NCI-H1436 treated with DMSO at 0.1 percent for 48 hours (cell line): ENCODE measurements at regions not wholly inside any gene's neighbourhood (a gene's known extent, or its start where the extent isn't known, plus 50 kb on each side); places are given as distances from the start of the nearest gene placed in this dataset.
"Not testable (repeated sequence)": the region's sequence is repeated elsewhere in the genome, so short reads cannot be mapped to it uniquely, and the experiment has no call there.

ENCODE experiments used
- DNase-seq: peaks from one replicate; lab custom pipeline; 2025; lab: John Stamatoyannopoulos, UW

DNA sequence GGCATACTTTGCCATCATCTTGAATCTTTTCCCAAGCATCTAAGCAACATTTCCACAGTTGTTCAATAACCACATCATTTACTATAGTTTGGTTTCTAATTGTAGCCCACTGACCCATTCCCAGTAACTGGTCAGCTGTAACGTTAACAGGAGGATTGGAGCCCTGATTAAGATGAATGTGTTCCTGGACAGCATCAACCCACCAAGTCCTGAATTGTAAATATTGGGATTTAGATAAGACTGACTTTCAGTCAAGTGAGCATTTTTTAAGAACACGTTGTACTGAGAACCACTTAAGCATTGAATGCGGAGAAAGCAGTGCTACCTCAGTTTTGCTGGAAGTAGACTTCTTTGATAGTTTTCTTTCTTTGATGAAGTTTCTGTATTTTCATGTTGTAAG lies 53.3 kb upstream of the ARL4D start:
- not testable (repeated sequence) for DNase-seq

GRCh38 chr17:43344685-43345084 lies 54.1 kb upstream of the ARL4D start:
- no peak for DNase-seq

- DNase-seq = no peak
These were observed 56.3 kb upstream of the ARL4D start for GRCh38 chr17:43342589-43342890.

DNA sequence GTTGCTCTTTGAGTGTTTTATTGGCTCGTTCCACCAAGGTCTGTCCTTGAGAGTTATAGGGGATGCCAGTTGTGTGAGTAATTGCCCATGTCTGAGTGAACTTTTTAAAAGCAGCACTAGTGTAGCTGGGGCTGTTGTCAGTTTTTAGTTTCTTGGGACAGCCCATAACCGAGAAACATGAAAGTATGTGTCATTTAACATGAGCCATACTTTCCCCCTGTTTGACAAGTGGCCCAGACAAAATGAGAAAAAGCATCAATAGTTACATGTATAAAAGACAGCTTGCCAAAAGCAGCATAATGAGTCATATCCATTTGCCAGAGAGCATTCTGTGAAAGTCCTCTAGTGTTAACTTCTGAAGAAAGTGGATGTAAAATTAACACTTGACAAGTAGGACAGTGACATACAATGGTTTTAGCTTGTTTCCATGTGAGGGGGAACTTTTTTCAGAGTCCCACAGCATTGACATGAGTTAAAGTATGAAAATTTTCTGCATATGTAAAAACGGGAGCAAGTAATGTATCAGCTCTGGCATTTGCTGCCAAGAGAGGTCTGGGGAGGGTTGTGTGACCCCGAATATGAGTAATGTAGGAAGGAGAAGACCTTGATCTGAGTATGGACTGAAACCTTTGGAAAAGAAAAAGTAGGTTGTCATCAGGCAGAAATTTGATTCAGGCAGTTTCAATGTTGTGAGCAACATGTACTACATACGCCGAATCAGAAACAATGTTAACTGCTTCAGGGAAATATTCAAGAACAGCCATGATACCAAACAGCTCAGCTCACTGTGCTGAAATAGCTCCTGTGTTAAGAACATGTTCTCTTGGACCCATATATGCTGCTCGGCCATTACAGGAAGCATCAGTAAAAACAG lies 56.8 kb upstream of the ARL4D start:
- no peak for DNase-seq

- peak; percentile 29 for DNase-seq
These were observed 59.8 kb upstream of the ARL4D start for GRCh38 chr17:43338886-43339516.

DNA sequence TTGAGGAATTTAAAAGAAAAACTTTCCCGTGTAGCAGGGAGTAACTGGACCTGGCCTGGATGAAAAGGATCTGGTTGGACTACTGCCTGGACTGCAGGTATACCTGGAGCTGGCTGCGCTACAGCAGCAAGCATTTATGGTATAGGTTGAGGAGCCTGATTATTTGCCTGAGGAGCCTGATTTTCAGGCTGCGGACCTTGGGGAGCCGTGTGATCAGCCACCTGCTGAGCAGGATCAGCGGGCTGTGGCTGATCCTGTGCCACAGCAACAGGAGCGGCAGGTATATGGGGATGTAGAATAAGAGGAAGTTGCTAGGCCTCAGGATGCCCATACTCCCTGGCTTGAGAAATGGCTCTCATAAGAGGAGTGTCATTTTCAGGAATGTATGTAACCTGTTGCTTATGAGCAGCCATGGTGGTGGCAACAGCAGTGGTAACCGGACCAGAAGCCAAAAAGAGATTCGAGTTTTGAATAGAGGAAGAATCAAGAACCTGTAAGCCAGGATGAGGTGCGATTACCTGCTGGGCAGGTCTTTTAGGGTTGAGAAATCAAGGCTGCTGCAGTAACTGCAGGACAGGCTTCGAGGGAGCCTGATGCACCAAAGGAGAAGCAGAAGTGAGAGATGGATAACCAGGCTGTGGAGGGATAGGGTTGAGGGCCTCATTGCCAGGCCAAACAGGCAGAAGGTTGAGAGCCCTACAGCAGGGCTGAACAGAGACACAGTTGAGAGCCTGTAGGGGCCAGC lies 60.9 kb upstream of the ARL4D start:
- DNase-seq = no peak

DNA sequence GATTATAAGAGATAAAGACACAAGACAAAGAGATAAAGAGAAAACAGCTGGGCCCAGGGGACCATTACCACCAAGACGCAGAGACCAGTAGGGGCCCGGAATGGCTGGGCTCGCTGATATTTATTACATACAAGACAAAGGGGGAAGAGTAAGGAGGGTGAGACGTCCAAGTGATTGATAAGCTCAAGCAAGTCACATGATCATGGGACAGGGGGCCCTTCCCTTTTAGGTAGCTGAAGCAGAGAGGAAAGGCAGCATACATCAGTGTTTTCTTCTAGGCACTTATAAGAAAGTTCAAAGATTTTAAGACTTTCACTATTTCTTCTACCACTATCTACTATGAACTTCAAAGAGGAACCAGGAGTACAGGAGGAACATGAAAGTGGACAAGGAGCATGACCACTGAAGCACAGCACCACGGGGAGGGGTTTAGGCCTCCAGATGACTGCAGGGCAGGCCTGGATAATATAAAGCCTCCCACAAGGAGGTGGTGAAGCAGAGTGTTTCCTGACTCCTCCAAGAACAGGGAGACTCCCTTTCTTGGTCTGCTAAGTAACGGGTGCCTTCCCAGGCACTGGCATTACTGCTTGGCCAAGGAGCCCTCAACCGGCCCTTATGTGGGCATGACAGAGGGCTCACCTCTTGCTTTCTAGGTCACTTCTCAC lies 63.9 kb upstream of the ARL4D start:
- no peak for DNase-seq

GRCh38 chr17:43333433-43333943 lies 65.3 kb upstream of the ARL4D start:
- DNase-seq = no peak

DNA sequence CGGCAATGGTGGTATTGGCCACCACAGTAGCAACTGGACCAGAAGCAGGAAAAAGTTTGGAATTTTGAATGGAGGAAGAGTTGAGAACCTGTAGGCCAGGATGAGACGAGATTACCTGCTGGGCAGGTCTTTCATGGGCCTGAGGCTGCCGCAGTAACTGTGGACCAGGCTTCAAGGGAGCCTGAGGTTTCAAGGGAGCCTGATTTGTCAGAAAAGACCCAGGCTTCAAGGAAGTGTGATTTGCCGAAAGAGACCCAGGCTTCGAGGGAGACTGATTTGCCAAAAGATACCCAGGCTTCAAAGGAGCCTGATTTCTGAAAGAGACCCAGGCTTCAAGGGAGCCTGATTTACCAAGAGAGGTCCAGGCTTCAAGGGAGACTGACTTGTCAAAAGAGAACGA lies 66.6 kb upstream of the ARL4D start:
- DNase-seq = no peak

DNA sequence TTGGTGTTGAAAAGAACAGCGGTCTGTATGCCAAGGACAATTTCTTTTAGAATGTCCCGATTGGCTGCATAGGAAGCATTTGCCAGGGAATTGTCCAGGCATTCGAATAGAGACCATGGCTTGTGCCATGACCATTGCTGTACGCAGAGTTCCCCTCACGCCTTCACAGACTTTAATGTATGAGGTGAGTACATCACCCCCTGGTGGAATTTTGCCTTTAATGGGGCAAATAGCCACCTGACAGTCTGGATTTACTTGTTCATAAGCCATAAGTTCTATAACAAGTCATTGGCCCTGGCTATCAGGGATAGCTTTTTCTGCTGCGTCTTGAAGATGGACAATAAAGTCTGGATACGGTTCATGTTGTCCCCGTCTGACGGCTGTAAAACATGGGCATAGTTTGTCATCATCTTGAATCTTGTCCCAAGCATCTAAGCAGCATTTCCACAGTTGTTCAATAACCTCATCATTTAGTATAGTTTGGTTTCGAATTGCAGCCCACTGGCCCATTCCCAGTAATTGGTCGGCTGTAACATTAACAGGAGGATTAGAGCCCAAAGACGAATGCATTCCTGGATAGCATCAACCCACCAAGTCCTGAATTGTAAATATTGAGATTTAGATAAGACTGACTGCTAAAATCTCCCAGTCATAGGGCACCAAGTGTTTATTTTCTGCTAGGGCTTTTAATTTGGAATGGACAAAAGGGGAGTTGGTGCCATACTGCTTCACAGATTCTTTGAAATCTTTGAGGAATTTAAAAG lies 67.7 kb upstream of the ARL4D start:
- no peak for DNase-seq

DNA sequence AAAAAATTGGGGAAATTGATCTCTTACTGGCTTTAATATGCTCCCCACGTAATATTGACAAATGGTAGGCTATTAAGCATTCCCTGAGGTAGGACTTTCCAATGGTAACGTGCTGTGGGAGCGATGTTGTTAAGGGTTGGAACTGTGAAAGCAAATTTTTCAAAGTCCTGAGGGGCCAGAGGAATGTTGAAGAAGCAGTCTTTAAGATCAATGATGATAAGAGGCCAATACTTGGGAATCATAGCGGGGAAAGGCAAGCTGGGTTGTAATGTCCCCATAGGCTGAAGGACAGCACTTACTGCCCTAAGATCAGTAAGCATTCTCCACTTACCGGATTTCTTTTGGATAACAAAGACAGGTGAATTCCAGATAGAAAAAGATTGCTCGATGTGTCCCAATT lies 69.6 kb upstream of the ARL4D start:
- no peak for DNase-seq

DNA sequence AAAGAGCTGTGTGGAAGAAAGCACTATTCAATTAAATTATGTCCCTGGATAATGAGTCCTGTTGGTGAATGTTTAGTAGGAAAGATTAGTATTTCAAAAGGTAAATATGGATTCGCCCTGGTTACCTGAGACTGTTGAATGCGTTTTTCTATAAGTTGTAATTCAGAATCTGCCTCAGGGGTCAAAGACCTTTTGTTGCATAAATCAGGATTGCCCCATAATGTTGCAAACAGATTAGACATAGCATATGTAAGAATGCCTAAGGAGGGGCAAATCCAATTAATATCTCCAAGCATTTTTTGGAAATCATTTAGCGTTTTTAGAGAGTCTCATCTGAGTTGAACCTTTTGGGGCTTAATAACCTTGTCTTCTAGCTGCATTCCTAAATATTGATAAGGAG lies 70.1 kb upstream of the ARL4D start:
- no peak for DNase-seq

GRCh38 chr17:43327834-43328420 lies 70.9 kb upstream of the ARL4D start:
- DNase-seq = no peak

- DNase-seq = no peak
These were observed 71.4 kb upstream of the ARL4D start for GRCh38 chr17:43327421-43327820.

- DNase-seq = no peak
These were observed 72.1 kb upstream of the ARL4D start for GRCh38 chr17:43326490-43327275.

- no peak for DNase-seq
These were observed 74.4 kb upstream of the ARL4D start for GRCh38 chr17:43324205-43324893.

- no peak for DNase-seq
These were observed 79.3 kb upstream of the ARL4D start for GRCh38 chr17:43319293-43320124.

DNA sequence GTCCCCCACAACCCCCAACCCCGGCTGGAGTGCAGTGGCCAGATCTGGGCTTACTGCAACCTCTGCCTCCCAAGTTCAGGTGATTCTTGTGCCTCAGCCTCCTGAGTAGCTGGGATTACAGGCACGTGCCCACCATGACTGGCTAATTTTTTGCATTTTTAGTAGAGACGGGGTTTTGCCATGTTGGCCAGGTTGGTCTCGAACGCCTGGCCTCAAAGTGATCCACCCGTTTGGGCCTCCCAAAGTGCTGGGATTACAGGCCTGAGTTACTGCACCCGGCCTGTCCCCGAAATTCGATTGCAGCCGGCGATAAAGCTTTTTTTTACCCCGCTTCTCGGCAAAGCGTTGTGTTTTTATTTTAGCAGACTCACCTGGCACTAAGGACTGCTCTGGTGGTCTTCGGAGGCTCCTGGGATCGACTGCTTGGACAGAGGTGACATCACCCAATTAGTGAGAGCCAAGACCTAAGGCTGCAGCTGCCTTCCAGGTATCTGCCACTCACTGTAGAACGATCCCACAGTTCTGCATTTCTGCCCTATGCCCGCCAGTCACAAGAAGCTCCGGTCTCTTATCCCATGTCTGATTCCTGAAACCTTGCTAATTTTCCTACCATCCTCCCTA lies 82.2 kb upstream of the ARL4D start:
- DNase-seq = no peak
